B cell (primary cell): ENCODE measurements at regions not wholly inside any gene's neighbourhood (a gene's known extent, or its start where the extent isn't known, plus 50 kb on each side); places are given as distances from the start of the nearest gene placed in this dataset.

Experiments used
- EZH2 ChIP-seq: IDR thresholded peaks from 2 replicates; pipeline ENCODE4 v1.6.1; 2012; ENCODE audit warnings: borderline replicate concordance, low read depth, mild to moderate bottlenecking, moderate library complexity, low read length; ENCODE audit not compliant: insufficient read depth, poor library complexity, severe bottlenecking
- TF ChIP-seq, protein P1 (sequence below): fragments of 200-600 bp; IDR thresholded peaks from one replicate; pipeline ENCODE4 v1.8.0; 2022; ENCODE audit warnings: antibody characterized with exemption, mild to moderate bottlenecking

- TF ChIP-seq, protein P1, sequence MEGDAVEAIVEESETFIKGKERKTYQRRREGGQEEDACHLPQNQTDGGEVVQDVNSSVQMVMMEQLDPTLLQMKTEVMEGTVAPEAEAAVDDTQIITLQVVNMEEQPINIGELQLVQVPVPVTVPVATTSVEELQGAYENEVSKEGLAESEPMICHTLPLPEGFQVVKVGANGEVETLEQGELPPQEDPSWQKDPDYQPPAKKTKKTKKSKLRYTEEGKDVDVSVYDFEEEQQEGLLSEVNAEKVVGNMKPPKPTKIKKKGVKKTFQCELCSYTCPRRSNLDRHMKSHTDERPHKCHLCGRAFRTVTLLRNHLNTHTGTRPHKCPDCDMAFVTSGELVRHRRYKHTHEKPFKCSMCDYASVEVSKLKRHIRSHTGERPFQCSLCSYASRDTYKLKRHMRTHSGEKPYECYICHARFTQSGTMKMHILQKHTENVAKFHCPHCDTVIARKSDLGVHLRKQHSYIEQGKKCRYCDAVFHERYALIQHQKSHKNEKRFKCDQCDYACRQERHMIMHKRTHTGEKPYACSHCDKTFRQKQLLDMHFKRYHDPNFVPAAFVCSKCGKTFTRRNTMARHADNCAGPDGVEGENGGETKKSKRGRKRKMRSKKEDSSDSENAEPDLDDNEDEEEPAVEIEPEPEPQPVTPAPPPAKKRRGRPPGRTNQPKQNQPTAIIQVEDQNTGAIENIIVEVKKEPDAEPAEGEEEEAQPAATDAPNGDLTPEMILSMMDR, result no peak
- TF ChIP-seq EZH2, result no peak
Measured at GRCh38 chr3:146692254-146692653, 87.1 kb upstream of the PLSCR5 start.
